GM12878 (cell line): ENCODE measurements at regions not wholly inside any gene's neighbourhood (a gene's known extent, or its start where the extent isn't known, plus 50 kb on each side); places are given as distances from the start of the nearest gene placed in this dataset.

Experiments
- ATAC-seq: fragments of 200-7000 bp; cut with Tn5 transposase; 3 replicates; pipeline ENCODE4 v1.9.1; 2020; ENCODE audit warnings: mild to moderate bottlenecking, moderate library complexity
- BruUV-seq: library from RNA; stranded (reverse); fragments of 400-500 nt; replicated peaks from 2 replicates; lab custom pipeline; 2021; lab: Mats Ljungman, UMichigan
- CTCF ChIA-PET: fragments of 300-600 bp; sonication (Branson Sonifier 250); formaldehyde crosslinking; extraction: SDS; loops from one replicate; lab custom pipeline; 2021; ENCODE audit warnings: inconsistent platforms; lab: Yijun Ruan, JAX
- POLR2A ChIA-PET: fragments of 350-600 bp; formaldehyde crosslinking; extraction: SDS; loops from one replicate; lab custom pipeline; 2021; ENCODE audit warnings: inconsistent platforms; lab: Charles Lee
- RAD21 ChIA-PET: fragments of 300-600 bp; sonication (Branson Sonifier 250); formaldehyde crosslinking; loops from one replicate; lab custom pipeline; 2023; ENCODE audit warnings: antibody characterized with exemption; ENCODE audit not compliant: unreplicated experiment; lab: Charles Lee
- SMC1A ChIA-PET: fragments of 300-600 bp; sonication (Branson Sonifier 250); formaldehyde crosslinking; loops from one replicate; lab custom pipeline; 2023; ENCODE audit not compliant: unreplicated experiment, uncharacterized antibody; lab: Charles Lee
- DNase-seq: peaks from one replicate; pipeline ENCODE4 v3.0.0-alpha.2; 2011; ENCODE audit warnings: low read depth, low spot score
- FAIRE-seq: peaks from 3 replicates; lab custom pipeline; 2011; peaks lifted over from hg19 to GRCh38; lab: Jason Lieb, UNC
- H2AFZ ChIP-seq: 2 replicates; pipeline ENCODE4 v1.6.0; 2011; ENCODE audit warnings: low read depth, low read length, control low read depth; ENCODE audit not compliant: control insufficient read depth
- H3K27ac ChIP-seq: 2 replicates; pipeline ENCODE4 v1.5.1; 2011; ENCODE audit warnings: control low read depth; ENCODE audit not compliant: control insufficient read depth, insufficient read depth
- H3K27me3 ChIP-seq, 2 experiments: replicated peaks in 1 of 2; 2 replicates each; pipeline versions ENCODE4 v1.6.0 to v1.6.1; 2011; ENCODE audit warnings: low read length in 1 of 2; ENCODE audit not compliant: control insufficient read depth in 2 of 2, insufficient read depth in 2 of 2
- H3K36me3 ChIP-seq, 2 experiments: 2 replicates each; pipeline ENCODE4 v1.5.1; 2011; ENCODE audit warnings: low read length in 1 of 2; ENCODE audit not compliant: control insufficient read depth in 2 of 2, insufficient read depth in 2 of 2
- H3K4me1 ChIP-seq: 2 replicates; pipeline ENCODE4 v1.6.1; 2011; ENCODE audit warnings: mild to moderate bottlenecking, low read length, moderate library complexity, mixed read lengths; ENCODE audit not compliant: control insufficient read depth, insufficient read depth
- H3K4me2 ChIP-seq: 2 replicates; pipeline ENCODE4 v1.6.0; 2011; ENCODE audit warnings: control low read depth; ENCODE audit not compliant: control insufficient read depth, insufficient read depth
- H3K4me3 ChIP-seq: fragments of 200-600 bp; sonication (generic); 2 replicates; pipeline ENCODE4 v1.5.1; 2016
- H3K79me2 ChIP-seq: 2 replicates; pipeline ENCODE4 v1.6.0; 2011; ENCODE audit warnings: low read length; ENCODE audit not compliant: control insufficient read depth, insufficient read depth
- H3K9ac ChIP-seq: 2 replicates; pipeline ENCODE4 v1.8.0; 2011; ENCODE audit warnings: low read length, control low read depth, mixed read lengths; ENCODE audit not compliant: control insufficient read depth, insufficient read depth
- H3K9me3 ChIP-seq: replicated peaks from 3 replicates; pipeline ENCODE4 v1.5.1; 2011; ENCODE audit warnings: mild to moderate bottlenecking, low read length; ENCODE audit not compliant: control insufficient read depth, insufficient read depth
- H4K20me1 ChIP-seq: 2 replicates; pipeline ENCODE4 v1.6.0; 2011; ENCODE audit not compliant: control insufficient read depth, insufficient read depth
- EED ChIP-seq: sonication (generic); IDR thresholded peaks from 2 replicates; pipeline ENCODE4 v1.6.1; 2016; ENCODE audit warnings: antibody characterized with exemption, low read depth
- EP300 ChIP-seq, 2 experiments: fragments of 150-350 bp in 1 of 2; IDR thresholded peaks; 2 replicates each; pipeline ENCODE4 v1.6.1; 2011 to 2012; ENCODE audit warnings: low read depth in 2 of 2, low read length in 2 of 2, borderline replicate concordance in 1 of 2, improper control_type of control experiment in 1 of 2, inconsistent platforms in 1 of 2; ENCODE audit not compliant: control insufficient read depth in 1 of 2
- FOXM1 ChIP-seq: IDR thresholded peaks from 2 replicates; pipeline ENCODE4 v1.6.1; 2012; ENCODE audit warnings: low read depth, mild to moderate bottlenecking, inconsistent platforms, low read length, moderate library complexity
- KDM1A ChIP-seq: fragments of 200-600 bp; sonication (generic); IDR thresholded peaks from 2 replicates; pipeline ENCODE4 v1.6.1; 2016; ENCODE audit warnings: borderline replicate concordance
- NFXL1 ChIP-seq: fragments of 450-650 bp; IDR thresholded peaks from 2 replicates; pipeline ENCODE4 v1.6.1; 2017; ENCODE audit warnings: antibody characterized with exemption, mild to moderate bottlenecking, borderline replicate concordance
- NRF1 ChIP-seq: conservative IDR thresholded peaks from 2 replicates; pipeline ENCODE4 v1.6.1; 2011; ENCODE audit warnings: mild to moderate bottlenecking, low read depth, low read length, improper control_type of control experiment
- POLR2AphosphoS2 ChIP-seq: IDR thresholded peaks from 2 replicates; pipeline ENCODE4 v1.6.1; 2011; ENCODE audit warnings: low read depth, mild to moderate bottlenecking, low read length, improper control_type of control experiment, moderate library complexity
- SIX5 ChIP-seq: IDR thresholded peaks from 2 replicates; pipeline ENCODE4 v1.6.1; 2011; ENCODE audit warnings: mild to moderate bottlenecking, low read depth, low read length, moderate library complexity; ENCODE audit not compliant: severe bottlenecking
- SMAD1 ChIP-seq: fragments of 450-650 bp; IDR thresholded peaks from 2 replicates; pipeline ENCODE4 v1.6.1; 2018; ENCODE audit warnings: mild to moderate bottlenecking, low read depth; ENCODE audit not compliant: partially characterized antibody
- SREBF2 ChIP-seq: IDR thresholded peaks from 2 replicates; pipeline ENCODE4 v1.6.1; 2012; ENCODE audit warnings: mild to moderate bottlenecking, low read length
- ZNF384 ChIP-seq: IDR thresholded peaks from 2 replicates; pipeline ENCODE4 v1.6.1; 2012; ENCODE audit warnings: low read depth, mild to moderate bottlenecking, low read length, improper control_type of control experiment, borderline replicate concordance
- WGBS: methylation state at CpG from one replicate; pipeline ENCODE4 v1.1.6; 2016; ENCODE audit warnings: low lambda C conversion rate; ENCODE audit not compliant: insufficient replicate concordance, insufficient coverage; ENCODE audit errors: missing lambda C conversion rate; 5-methylcytosine and 5-hydroxymethylcytosine counted together
- in situ Hi-C: fragments of 300-500 bp; cut with MboI; formaldehyde crosslinking; loops from 9 replicates; pipeline ENCODE4 v1.14.3; 2018; ENCODE audit warnings: mixed read lengths
- intact Hi-C: fragments of 100-400 bp; cut with micrococcal nuclease; formaldehyde crosslinking; loops from one replicate; pipeline ENCODE4 v1.14.2; 2022; ENCODE audit not compliant: unreplicated experiment
- TF ChIP-seq, protein P1 (sequence below): IDR thresholded peaks from 2 replicates; pipeline ENCODE4 v1.6.1; 2012; ENCODE audit warnings: low read depth, low read length, improper control_type of control experiment
- TF ChIP-seq, protein P2 (sequence below): IDR thresholded peaks from 2 replicates; pipeline ENCODE4 v1.6.1; 2012; ENCODE audit warnings: low read length, inconsistent platforms

DNA sequence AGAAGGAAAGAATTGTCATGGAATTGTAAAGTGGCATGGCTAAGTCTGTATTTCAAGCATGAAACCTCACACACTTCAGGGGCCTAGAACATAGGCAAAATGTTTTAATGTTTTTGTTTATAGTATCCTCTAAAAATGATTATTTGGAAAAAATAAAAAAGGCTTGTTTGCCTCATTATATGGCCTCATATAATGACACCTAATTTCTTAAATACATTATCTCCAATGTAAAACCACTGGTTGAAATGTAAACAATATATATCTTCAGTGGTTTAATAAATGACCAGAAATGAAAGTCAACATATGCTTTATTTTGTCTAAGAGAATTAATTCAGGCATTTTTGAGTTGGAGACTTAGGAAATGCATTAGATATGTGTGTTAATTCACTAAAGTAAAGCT is 1736.6 kb downstream of the EFNA5 start (continued):
- TF ChIP-seq NRF1: no peak
- no peak for TF ChIP-seq EED
- no peak for TF ChIP-seq EP300 (IDR thresholded peaks at IDR 0.05; ENCODE audit: borderline replicate concordance in 1 of 2, control insufficient read depth in 1 of 2, low read depth in 2 of 2, low read length in 2 of 2)

DNA sequence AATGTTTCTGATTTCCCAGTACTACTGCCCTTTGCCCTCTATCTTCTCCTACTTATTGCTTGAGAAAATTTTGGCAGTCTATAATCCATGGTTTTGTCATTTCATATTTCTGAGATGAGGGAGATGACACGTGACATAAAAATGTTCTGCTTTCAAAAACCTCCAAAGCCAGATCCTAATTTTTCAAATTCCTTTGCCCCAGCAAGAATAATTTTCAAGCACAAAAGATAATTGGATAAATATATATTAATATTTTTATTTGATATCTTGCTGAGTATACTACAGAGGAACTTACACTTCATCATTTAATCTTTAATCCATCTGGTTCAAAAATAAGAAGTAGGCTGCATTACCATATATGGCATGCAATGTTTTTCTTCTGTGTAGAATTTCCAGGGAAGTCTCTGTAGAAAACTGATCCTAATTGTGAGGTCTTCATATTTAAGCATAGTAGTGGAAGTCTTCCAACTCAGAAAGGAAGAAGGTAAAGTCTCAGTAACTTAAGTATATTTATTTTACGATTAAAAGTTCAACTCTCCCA is 1738.8 kb downstream of the EFNA5 start:
- in situ Hi-C loops (no loop called here), intact Hi-C loops (no loop called here)
- Histone ChIP-seq H3K79me2 (no peaks in the 10 kb centered on the region), H2AFZ (no peak overlapping the region), H3K9ac (no peak overlapping the region), H3K9me3 (no peaks in the 10 kb centered on the region), H3K27ac (no peak overlapping the region), H3K36me3 (no peaks in the 10 kb centered on the region), H4K20me1 (no peaks in the 10 kb centered on the region), H3K27me3 (no peaks in the 10 kb centered on the region), H3K4me1 (no peaks in the 10 kb centered on the region), H3K4me2 (no peak overlapping the region), H3K4me3 (no peak overlapping the region)
- TF ChIP-seq, protein P1, sequence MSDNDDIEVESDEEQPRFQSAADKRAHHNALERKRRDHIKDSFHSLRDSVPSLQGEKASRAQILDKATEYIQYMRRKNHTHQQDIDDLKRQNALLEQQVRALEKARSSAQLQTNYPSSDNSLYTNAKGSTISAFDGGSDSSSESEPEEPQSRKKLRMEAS: no peak
- no peak for TF ChIP-seq FOXM1
- TF ChIP-seq SREBF2: no peak
- TF ChIP-seq, protein P2, sequence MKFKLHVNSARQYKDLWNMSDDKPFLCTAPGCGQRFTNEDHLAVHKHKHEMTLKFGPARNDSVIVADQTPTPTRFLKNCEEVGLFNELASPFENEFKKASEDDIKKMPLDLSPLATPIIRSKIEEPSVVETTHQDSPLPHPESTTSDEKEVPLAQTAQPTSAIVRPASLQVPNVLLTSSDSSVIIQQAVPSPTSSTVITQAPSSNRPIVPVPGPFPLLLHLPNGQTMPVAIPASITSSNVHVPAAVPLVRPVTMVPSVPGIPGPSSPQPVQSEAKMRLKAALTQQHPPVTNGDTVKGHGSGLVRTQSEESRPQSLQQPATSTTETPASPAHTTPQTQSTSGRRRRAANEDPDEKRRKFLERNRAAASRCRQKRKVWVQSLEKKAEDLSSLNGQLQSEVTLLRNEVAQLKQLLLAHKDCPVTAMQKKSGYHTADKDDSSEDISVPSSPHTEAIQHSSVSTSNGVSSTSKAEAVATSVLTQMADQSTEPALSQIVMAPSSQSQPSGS: no peak
- TF ChIP-seq SMAD1: no peak
- no peak for TF ChIP-seq ZNF384
- TF ChIP-seq KDM1A: no peak
- no peak for TF ChIP-seq SIX5
- TF ChIP-seq POLR2AphosphoS2: no peak
- TF ChIP-seq NFXL1: no peak
- 0% methylated on average over 2 of the region's 2 CpGs for WGBS
- ChIA-PET CTCF (no interaction called here), SMC1A (no interaction called here), POLR2A (no interaction called here), RAD21 (no interaction called here)
- DNase-seq (no peak), FAIRE-seq (no peak), ATAC-seq (no peak)
- no TSS peak for BruUV-seq
